GM11168 (cell line): ENCODE measurements at regions not wholly inside any gene's neighbourhood (a gene's known extent, or its start where the extent isn't known, plus 50 kb on each side); places are given as distances from the start of the nearest gene placed in this dataset.
"Not testable (repeated sequence)": the region's sequence is repeated elsewhere in the genome, so short reads cannot be mapped to it uniquely, and the experiment has no call there.

Experiments
- in situ Hi-C: fragments of 300-500 bp; cut with MboI; formaldehyde crosslinking; loops from one replicate; pipeline ENCODE4 v1.12.0; 2022; ENCODE audit warnings: low sequenced_read_pairs; ENCODE audit not compliant: unreplicated experiment

- in situ Hi-C loops = not testable (repeated sequence)
Measured at GRCh38 chr2:90244902-90245765, 1553.7 kb downstream of the RPIA start.

GRCh38 chr2:90248400-90248799, 1556.9 kb downstream of the RPIA start:
- in situ Hi-C loops = not testable (repeated sequence)

- in situ Hi-C loops = not testable (repeated sequence)
Measured at GRCh38 chr2:90250350-90250749, 1558.9 kb downstream of the RPIA start.

- in situ Hi-C loops = not testable (repeated sequence)
Measured at GRCh38 chr2:90251576-90251975, 1560.1 kb downstream of the RPIA start.

- in situ Hi-C loops = not testable (repeated sequence)
Measured at GRCh38 chr2:90253306-90253705, 1561.8 kb downstream of the RPIA start.

GRCh38 chr2:90266888-90267287, 1575.4 kb downstream of the RPIA start:
- in situ Hi-C loops = not testable (repeated sequence)

- in situ Hi-C loops = not testable (repeated sequence)
Measured at GRCh38 chr2:90287751-90288150, 1596.3 kb downstream of the RPIA start.

GRCh38 chr2:90288396-90288795, 1596.9 kb downstream of the RPIA start:
- in situ Hi-C loops = not testable (repeated sequence)

- in situ Hi-C loops = not testable (repeated sequence)
Measured at GRCh38 chr2:90289291-90289980, 1598.0 kb downstream of the RPIA start.

GRCh38 chr2:90290701-90291100, 1599.2 kb downstream of the RPIA start:
- in situ Hi-C loops = loop anchor here (10.0 kb wide), 1 partner anchor 1214 kb away; no protein-coding TSS in a partner anchor

GRCh38 chr2:90291168-90291883, 1599.9 kb downstream of the RPIA start:
- in situ Hi-C loops = loop anchor here (10.0 kb wide), 1 partner anchor 1213 kb away; no protein-coding TSS in a partner anchor

GRCh38 chr2:90291934-90292333, 1600.5 kb downstream of the RPIA start:
- in situ Hi-C loops = loop anchor here (10.0 kb wide), 1 partner anchor 1213 kb away; no protein-coding TSS in a partner anchor

GRCh38 chr2:90292451-90292850, 1601.0 kb downstream of the RPIA start:
- in situ Hi-C loops = loop anchor here (10.0 kb wide), 1 partner anchor 1212 kb away; no protein-coding TSS in a partner anchor

GRCh38 chr2:90293224-90293623, 1601.8 kb downstream of the RPIA start:
- in situ Hi-C loops = loop anchor here (10.0 kb wide), 1 partner anchor 1212 kb away; no protein-coding TSS in a partner anchor

GRCh38 chr2:90293806-90294205, 1602.3 kb downstream of the RPIA start:
- in situ Hi-C loops = loop anchor here (10.0 kb wide), 1 partner anchor 1211 kb away; no protein-coding TSS in a partner anchor

- in situ Hi-C loops = loop anchor here (10.0 kb wide), 1 partner anchor 1210 kb away; no protein-coding TSS in a partner anchor
Measured at GRCh38 chr2:90295036-90295750, 1603.7 kb downstream of the RPIA start.

- in situ Hi-C loops = loop anchor here (10.0 kb wide), 1 partner anchor 1208 kb away; no protein-coding TSS in a partner anchor
Measured at GRCh38 chr2:90296484-90296777, 1605.0 kb downstream of the RPIA start.

- in situ Hi-C loops = loop anchor here (10.0 kb wide), 1 partner anchor 1207 kb away; no protein-coding TSS in a partner anchor
Measured at GRCh38 chr2:90297701-90298100, 1606.2 kb downstream of the RPIA start.

GRCh38 chr2:90298126-90298755, 1606.8 kb downstream of the RPIA start:
- in situ Hi-C loops = loop anchor here (10.0 kb wide), 1 partner anchor 1207 kb away; no protein-coding TSS in a partner anchor
